ENCODE measurements at regions not wholly inside any gene's neighbourhood (a gene's known extent, or its start where the extent isn't known, plus 50 kb on each side); places are given as distances from the start of the nearest gene placed in this dataset.

DNA sequence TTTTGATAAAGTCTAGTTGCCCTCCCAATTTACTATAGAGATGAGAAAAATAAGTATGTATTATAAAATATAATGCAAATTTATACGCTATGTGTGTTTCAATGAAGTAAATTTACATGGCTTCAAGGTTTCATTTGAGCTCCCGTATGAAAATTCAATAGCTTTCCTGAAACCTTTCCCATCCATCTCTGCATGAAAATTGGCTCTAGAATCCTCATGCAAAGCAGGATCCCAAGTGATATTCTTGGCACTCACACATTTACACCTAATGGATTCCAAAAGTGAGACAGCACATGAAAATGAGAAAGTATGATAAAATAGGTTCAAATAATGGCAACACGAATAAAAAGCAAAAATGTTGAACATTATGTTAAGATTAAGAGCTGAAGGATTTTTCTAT, 1595.8 kb upstream of the SEL1L start:
- in situ Hi-C loops (cut with MboI): no loop called here
- WGBS, 2 experiments (ENCODE audit: low coverage in 1 of 2, low lambda C conversion rate in 2 of 2, missing lambda C conversion rate in 2 of 2): 55 to 62% methylated on average over 3 of the region's 3 CpGs
- Histone ChIP-seq H3K9ac (no peak overlapping the region), H4K20me1 (ENCODE audit: insufficient read depth) (no peaks in the 10 kb centered on the region), H3K9me3 (ENCODE audit: low read depth) (no peaks in the 10 kb centered on the region), H3K4me2 (ENCODE audit: unreplicated experiment) (no peak overlapping the region), H3F3A (ENCODE audit: insufficient read depth) (no peaks in the 10 kb centered on the region), H3K27me3 (replicated peaks; ENCODE audit: insufficient read depth) (no peaks in the 10 kb centered on the region), H3K9me2 (ENCODE audit: insufficient read depth) (no peaks in the 10 kb centered on the region), H2AFZ (no peak overlapping the region), H3K36me3 (ENCODE audit: low read depth) (no peaks in the 10 kb centered on the region), H3K4me3 (no peak overlapping the region), H3K27ac (no peak overlapping the region), H3K79me2 (ENCODE audit: insufficient read depth) (no peaks in the 10 kb centered on the region), H3K4me1 (ENCODE audit: insufficient read depth) (no peaks in the 10 kb centered on the region)
- TF ChIP-seq EZH2 (IDR thresholded peaks at IDR 0.05; ENCODE audit: insufficient read depth, poor library complexity, severe bottlenecking): no peak
- no peak for TF ChIP-seq EZH2phosphoT487 (IDR thresholded peaks at IDR 0.05; ENCODE audit: insufficient read depth, low read depth)
- DNase-seq: no peak

DNA sequence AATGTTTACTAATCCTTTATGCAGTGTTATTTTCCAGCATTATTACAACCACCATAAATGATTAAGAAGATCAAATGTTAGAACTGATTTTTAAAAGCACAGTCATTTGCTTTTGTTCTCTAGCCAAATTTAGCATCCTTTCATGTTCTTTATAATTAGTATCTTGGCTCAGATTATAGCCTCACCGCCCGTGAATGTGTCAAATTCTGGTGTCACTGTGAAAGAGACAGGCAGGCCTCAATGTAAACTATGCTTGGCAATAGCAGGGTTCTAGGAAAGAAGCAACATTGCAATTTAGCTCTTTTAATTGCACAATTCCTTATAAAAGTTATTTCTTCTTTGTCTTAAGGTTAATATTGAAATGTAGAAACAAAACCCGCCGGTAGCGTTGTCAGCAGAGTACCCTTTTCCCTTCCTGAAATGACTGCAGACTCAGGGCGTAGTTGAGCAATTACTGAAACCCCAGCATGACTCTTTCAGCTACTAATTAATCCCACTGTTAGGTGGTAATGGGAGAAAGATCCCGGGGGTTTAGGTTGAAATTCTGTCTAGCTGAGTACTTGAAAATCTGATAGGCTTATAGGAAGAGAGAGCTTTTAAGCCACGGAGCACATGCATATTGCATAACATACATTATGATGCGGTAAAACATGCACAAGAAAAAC, 1600.5 kb upstream of the SEL1L start:
- no peaks in the 10 kb centered on the region for H3K4me1 ChIP-seq (ENCODE audit: insufficient read depth)
- H3K9me3 ChIP-seq (ENCODE audit: low read depth): no peaks in the 10 kb centered on the region
- H3K79me2 ChIP-seq (ENCODE audit: insufficient read depth): no peaks in the 10 kb centered on the region
- H3K4me2 ChIP-seq (ENCODE audit: unreplicated experiment): no peak overlapping the region
- H3K9ac ChIP-seq: no peak overlapping the region
- TF ChIP-seq EZH2 (IDR thresholded peaks at IDR 0.05; ENCODE audit: insufficient read depth, poor library complexity, severe bottlenecking): no peak
- no peak for TF ChIP-seq EZH2phosphoT487 (IDR thresholded peaks at IDR 0.05; ENCODE audit: insufficient read depth, low read depth)
- no peaks in the 10 kb centered on the region for H3K36me3 ChIP-seq (ENCODE audit: low read depth)
- no peak for DNase-seq
- in situ Hi-C loops (cut with MboI): no loop called here
- H3K27me3 ChIP-seq (replicated peaks; ENCODE audit: insufficient read depth): no peaks in the 10 kb centered on the region
- WGBS, 2 experiments (ENCODE audit: low coverage in 1 of 2, low lambda C conversion rate in 2 of 2, missing lambda C conversion rate in 2 of 2): 49 to 52% methylated on average over 9 of the region's 9 CpGs
- H3F3A ChIP-seq (ENCODE audit: insufficient read depth): no peaks in the 10 kb centered on the region
- H3K9me2 ChIP-seq (ENCODE audit: insufficient read depth): no peaks in the 10 kb centered on the region
- no peak overlapping the region for H3K4me3 ChIP-seq
- no peak overlapping the region for H3K27ac ChIP-seq
- no peaks in the 10 kb centered on the region for H4K20me1 ChIP-seq (ENCODE audit: insufficient read depth)
- H2AFZ ChIP-seq: no peak overlapping the region

GRCh38 chr14:83140756-83141155, 1607.1 kb upstream of the SEL1L start:
- H3K36me3 ChIP-seq (ENCODE audit: low read depth): no peaks in the 10 kb centered on the region
- TF ChIP-seq EZH2 (IDR thresholded peaks at IDR 0.05; ENCODE audit: insufficient read depth, poor library complexity, severe bottlenecking): no peak
- no peak for TF ChIP-seq EZH2phosphoT487 (IDR thresholded peaks at IDR 0.05; ENCODE audit: insufficient read depth, low read depth)
- no peak overlapping the region for H3K4me3 ChIP-seq
- no peaks in the 10 kb centered on the region for H4K20me1 ChIP-seq (ENCODE audit: insufficient read depth)
- WGBS, 2 experiments (ENCODE audit: low coverage in 1 of 2, low lambda C conversion rate in 2 of 2, missing lambda C conversion rate in 2 of 2): 71 to 77% methylated on average over 4 of the region's 4 CpGs
- no peak overlapping the region for H3K4me2 ChIP-seq (ENCODE audit: unreplicated experiment)
- in situ Hi-C loops (cut with MboI): no loop called here
- no peaks in the 10 kb centered on the region for H3K9me2 ChIP-seq (ENCODE audit: insufficient read depth)
- no peaks in the 10 kb centered on the region for H3F3A ChIP-seq (ENCODE audit: insufficient read depth)
- no peaks in the 10 kb centered on the region for H3K4me1 ChIP-seq (ENCODE audit: insufficient read depth)
- no peak overlapping the region for H3K27ac ChIP-seq
- H3K79me2 ChIP-seq (ENCODE audit: insufficient read depth): no peaks in the 10 kb centered on the region
- H3K27me3 ChIP-seq (replicated peaks; ENCODE audit: insufficient read depth): no peaks in the 10 kb centered on the region
- DNase-seq: no peak
- no peak overlapping the region for H3K9ac ChIP-seq
- H3K9me3 ChIP-seq (ENCODE audit: low read depth): no peaks in the 10 kb centered on the region
- H2AFZ ChIP-seq: no peak overlapping the region

DNA sequence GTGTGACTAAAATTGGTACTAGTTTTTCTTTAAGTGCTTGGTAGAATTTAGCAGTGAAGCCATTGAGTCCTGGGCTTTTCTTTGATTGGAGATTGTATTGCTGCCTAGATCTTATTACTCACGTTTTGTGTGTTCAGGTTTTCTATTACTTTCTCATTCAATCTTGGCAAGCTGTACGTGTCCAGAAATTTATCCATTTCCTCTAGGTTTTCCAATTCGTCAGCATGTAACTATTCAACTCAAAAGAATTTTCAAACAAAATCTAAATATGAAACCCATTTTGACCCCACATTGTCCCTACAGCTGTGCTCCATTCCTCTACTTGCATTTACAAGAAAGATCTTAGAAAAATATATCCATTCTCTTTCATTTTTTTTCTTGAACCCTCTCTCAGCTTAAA, 1613.4 kb upstream of the SEL1L start:
- Histone ChIP-seq H3K4me2 (ENCODE audit: unreplicated experiment) (no peak overlapping the region), H3K79me2 (ENCODE audit: insufficient read depth) (no peaks in the 10 kb centered on the region), H3K9me3 (ENCODE audit: low read depth) (no peaks in the 10 kb centered on the region), H3K9ac (no peak overlapping the region), H3K9me2 (ENCODE audit: insufficient read depth) (no peaks in the 10 kb centered on the region), H3K36me3 (ENCODE audit: low read depth) (no peaks in the 10 kb centered on the region), H2AFZ (no peak overlapping the region), H3K27me3 (replicated peaks; ENCODE audit: insufficient read depth) (no peaks in the 10 kb centered on the region), H3F3A (ENCODE audit: insufficient read depth) (no peaks in the 10 kb centered on the region), H4K20me1 (ENCODE audit: insufficient read depth) (no peaks in the 10 kb centered on the region), H3K27ac (no peak overlapping the region), H3K4me1 (ENCODE audit: insufficient read depth) (no peaks in the 10 kb centered on the region), H3K4me3 (no peak overlapping the region)
- TF ChIP-seq EZH2 (IDR thresholded peaks at IDR 0.05; ENCODE audit: insufficient read depth, poor library complexity, severe bottlenecking) (no peak), EZH2phosphoT487 (IDR thresholded peaks at IDR 0.05; ENCODE audit: insufficient read depth, low read depth) (no peak)
- in situ Hi-C loops (cut with MboI): no loop called here
- DNase-seq: no peak
- WGBS, 2 experiments (ENCODE audit: low coverage in 1 of 2, low lambda C conversion rate in 2 of 2, missing lambda C conversion rate in 2 of 2): 22 to 34% methylated on average over 3 of the region's 3 CpGs

DNA sequence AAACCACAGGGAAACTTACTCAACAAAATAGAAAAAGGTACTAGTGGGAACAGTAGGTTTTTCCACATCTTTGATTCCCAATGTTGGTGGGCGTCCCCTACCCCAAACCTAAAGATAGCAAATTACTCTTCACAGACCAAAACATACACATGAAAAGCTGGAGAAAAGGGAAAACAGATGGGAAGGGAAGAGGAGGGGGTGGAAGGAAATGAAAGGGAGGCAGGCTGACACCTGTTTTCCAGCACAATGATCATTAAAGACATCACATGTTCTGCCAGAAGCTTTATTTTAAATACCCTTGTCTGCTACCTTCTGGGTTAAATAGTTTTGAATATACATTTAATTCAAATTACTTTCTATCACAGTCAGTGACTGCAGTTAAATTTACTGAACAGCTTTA, 1617.9 kb upstream of the SEL1L start:
- Histone ChIP-seq H3K9ac (no peak overlapping the region), H4K20me1 (ENCODE audit: insufficient read depth) (no peaks in the 10 kb centered on the region), H3K27me3 (replicated peaks; ENCODE audit: insufficient read depth) (no peaks in the 10 kb centered on the region), H3F3A (ENCODE audit: insufficient read depth) (no peaks in the 10 kb centered on the region), H3K4me2 (ENCODE audit: unreplicated experiment) (no peak overlapping the region), H3K4me1 (ENCODE audit: insufficient read depth) (no peaks in the 10 kb centered on the region), H3K9me2 (ENCODE audit: insufficient read depth) (no peaks in the 10 kb centered on the region), H3K4me3 (no peak overlapping the region), H3K36me3 (ENCODE audit: low read depth) (no peaks in the 10 kb centered on the region), H2AFZ (no peak overlapping the region), H3K9me3 (ENCODE audit: low read depth) (no peaks in the 10 kb centered on the region), H3K79me2 (ENCODE audit: insufficient read depth) (no peaks in the 10 kb centered on the region), H3K27ac (no peak overlapping the region)
- in situ Hi-C loops (cut with MboI): no loop called here
- no peak for TF ChIP-seq EZH2 (IDR thresholded peaks at IDR 0.05; ENCODE audit: insufficient read depth, poor library complexity, severe bottlenecking)
- TF ChIP-seq EZH2phosphoT487 (IDR thresholded peaks at IDR 0.05; ENCODE audit: insufficient read depth, low read depth): no peak
- 30 to 44% methylated on average over 1 of the region's 1 CpG for WGBS, 2 experiments (ENCODE audit: low coverage in 1 of 2, low lambda C conversion rate in 2 of 2, missing lambda C conversion rate in 2 of 2)
- DNase-seq: no peak
